Dermis microvascular lymphatic vessel endothelial cell (primary cell): ENCODE measurements at regions not wholly inside any gene's neighbourhood (a gene's known extent, or its start where the extent isn't known, plus 50 kb on each side); places are given as distances from the start of the nearest gene placed in this dataset.

ENCODE experiments used
- DNase-seq, 2 donors: peaks; one replicate each; pipeline versions ENCODE4 v3.0.0 to v3.0.0-alpha.2; 2010; ENCODE audit warnings: low read depth in 2 of 2

- no peak for DNase-seq
Observed at GRCh38 chr2:220212296-220213080, 585.1 kb downstream of the SLC4A3 start.

DNA sequence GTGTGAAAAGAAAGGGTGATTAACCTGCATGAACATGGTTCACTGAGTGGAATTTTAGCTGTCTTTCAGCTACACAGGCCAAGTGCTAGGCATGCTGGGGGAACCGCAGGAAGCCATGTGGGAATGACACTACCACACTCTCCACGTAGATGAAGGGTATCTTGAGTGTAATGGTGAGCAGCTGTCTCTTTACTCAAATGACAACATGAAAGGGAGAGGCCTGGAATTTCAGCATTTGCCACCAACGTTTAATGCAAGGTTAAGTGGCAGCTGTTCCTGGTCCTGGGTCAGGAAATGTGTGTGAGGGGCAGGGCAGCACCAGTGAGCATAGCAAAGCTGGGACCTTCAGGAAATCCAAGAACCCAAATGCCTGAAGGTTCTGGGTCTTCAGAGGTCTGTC lies 588.4 kb downstream of the SLC4A3 start:
- DNase-seq = no peak

- DNase-seq = no peak
Observed at GRCh38 chr2:220219371-220219770, 591.9 kb downstream of the SLC4A3 start.

GRCh38 chr2:220220009-220220408 lies 592.6 kb downstream of the SLC4A3 start:
- no peak for DNase-seq

GRCh38 chr2:220221992-220222391 lies 594.6 kb downstream of the SLC4A3 start:
- no peak for DNase-seq

GRCh38 chr2:220224691-220225543 lies 597.5 kb downstream of the SLC4A3 start:
- DNase-seq = no peak

GRCh38 chr2:220226076-220226475 lies 598.6 kb downstream of the SLC4A3 start:
- DNase-seq = no peak

- no peak for DNase-seq
Observed at GRCh38 chr2:220226546-220226945, 599.1 kb downstream of the SLC4A3 start.

GRCh38 chr2:220227266-220227920 lies 600.0 kb downstream of the SLC4A3 start:
- no peak for DNase-seq

DNA sequence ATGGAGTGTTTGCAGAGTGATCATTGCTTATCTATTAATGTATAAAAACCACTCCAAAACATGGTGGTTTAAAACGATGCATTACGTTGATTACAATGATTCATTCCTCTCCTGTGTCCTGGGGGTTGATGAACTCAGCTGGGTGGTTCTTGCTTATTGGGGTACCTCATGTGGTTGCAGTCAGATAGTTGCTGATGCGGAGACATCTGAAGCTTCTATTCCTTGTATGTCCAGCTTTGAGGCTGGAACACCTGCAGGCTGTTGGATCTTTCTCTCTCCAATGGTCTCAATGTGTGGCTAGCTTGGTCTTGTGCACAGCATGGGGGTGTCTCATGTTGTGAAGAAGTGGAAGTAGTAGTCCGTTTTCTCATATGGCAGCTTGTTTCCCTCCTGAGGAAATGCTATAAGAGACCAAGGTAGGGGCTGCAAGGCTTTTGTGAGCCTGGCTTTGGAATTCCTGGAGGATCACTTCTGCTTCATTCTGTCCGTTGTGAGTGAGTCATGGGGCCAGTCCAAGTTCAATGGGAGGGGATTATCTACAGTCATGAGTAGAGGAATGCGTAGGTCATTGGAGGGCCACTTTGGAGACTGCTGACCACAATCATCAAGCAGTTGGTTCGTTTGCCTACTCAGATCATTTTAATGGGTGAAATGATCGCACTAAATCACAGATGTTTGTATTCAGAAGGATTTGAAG lies 601.0 kb downstream of the SLC4A3 start:
- DNase-seq = no peak

DNA sequence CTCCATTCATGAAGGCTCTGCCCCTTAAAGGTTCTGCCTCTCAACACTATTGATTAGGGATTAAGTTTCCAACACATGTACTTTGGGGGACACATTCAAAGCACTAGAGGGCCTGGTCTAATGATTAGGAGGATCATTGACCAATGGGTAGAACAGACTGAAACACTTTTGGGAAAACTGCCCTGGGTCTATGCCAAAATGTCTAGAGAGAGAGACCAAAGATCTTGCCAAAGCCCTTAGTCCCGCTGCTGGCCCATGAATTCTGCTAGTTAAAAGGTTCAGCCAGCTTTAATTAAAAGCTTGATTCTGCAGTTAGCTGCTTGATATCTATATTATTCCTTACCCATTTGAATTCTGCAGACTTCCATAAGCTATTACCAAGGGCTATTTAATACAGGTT lies 613.2 kb downstream of the SLC4A3 start:
- no peak for DNase-seq

- DNase-seq = no peak
Observed at GRCh38 chr2:220241423-220241822, 614.0 kb downstream of the SLC4A3 start.

DNA sequence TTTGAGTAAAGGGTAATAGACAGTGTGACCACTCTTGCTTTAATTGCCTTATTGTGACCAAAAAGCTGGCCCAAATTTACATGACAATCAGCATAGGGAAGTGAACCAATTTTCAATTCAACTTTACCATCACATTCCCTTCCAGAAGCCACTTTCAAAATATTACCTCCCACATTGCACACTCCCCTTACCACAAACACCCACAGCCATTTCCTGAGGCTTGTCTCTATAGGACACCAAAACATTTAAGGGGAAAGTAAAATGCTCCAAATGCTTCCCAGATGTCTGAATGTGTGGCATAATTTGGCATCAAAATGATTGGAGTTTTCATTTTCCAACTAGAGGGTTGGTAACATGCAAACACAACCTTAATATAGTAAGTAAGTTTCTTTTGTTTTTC lies 616.1 kb downstream of the SLC4A3 start:
- no peak for DNase-seq

- DNase-seq = no peak
Observed at GRCh38 chr2:220246386-220246785, 619.0 kb downstream of the SLC4A3 start.

GRCh38 chr2:220247588-220248350 lies 620.3 kb downstream of the SLC4A3 start:
- DNase-seq = no peak

- no peak for DNase-seq
Observed at GRCh38 chr2:220259662-220260061, 632.2 kb downstream of the SLC4A3 start.

GRCh38 chr2:220263300-220263699 lies 635.9 kb downstream of the SLC4A3 start:
- DNase-seq = no peak

- DNase-seq = no peak
Observed at GRCh38 chr2:220269367-220269766, 641.9 kb downstream of the SLC4A3 start.

GRCh38 chr2:220270481-220271070 lies 643.1 kb downstream of the SLC4A3 start:
- no peak for DNase-seq

- no peak for DNase-seq
Observed at GRCh38 chr2:220272656-220273055, 645.2 kb downstream of the SLC4A3 start.

DNA sequence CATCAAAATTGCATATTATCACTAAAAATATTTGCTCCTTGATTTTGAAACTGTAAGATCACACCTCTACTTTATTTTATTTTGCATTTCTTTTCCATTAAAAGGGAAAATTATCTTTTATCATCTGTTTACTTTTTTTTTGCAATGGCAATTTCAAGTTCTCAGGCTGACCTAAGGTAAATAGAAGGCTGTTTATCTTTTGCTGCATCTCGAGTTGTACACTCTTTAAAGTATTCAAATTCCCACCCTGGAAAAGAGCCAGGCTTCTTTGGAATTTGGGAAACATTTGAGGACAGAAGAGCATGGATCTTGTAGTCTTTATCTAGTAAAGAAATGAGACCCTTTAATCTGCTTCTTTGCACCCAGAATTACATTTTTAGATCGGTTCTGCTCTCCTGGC lies 645.7 kb downstream of the SLC4A3 start:
- no peak for DNase-seq
